ENCODE measurements at regions not wholly inside any gene's neighbourhood (a gene's known extent, or its start where the extent isn't known, plus 50 kb on each side); places are given as distances from the start of the nearest gene placed in this dataset.
"Not testable (repeated sequence)": the region's sequence is repeated elsewhere in the genome, so short reads cannot be mapped to it uniquely, and the experiment has no call there.

DNA sequence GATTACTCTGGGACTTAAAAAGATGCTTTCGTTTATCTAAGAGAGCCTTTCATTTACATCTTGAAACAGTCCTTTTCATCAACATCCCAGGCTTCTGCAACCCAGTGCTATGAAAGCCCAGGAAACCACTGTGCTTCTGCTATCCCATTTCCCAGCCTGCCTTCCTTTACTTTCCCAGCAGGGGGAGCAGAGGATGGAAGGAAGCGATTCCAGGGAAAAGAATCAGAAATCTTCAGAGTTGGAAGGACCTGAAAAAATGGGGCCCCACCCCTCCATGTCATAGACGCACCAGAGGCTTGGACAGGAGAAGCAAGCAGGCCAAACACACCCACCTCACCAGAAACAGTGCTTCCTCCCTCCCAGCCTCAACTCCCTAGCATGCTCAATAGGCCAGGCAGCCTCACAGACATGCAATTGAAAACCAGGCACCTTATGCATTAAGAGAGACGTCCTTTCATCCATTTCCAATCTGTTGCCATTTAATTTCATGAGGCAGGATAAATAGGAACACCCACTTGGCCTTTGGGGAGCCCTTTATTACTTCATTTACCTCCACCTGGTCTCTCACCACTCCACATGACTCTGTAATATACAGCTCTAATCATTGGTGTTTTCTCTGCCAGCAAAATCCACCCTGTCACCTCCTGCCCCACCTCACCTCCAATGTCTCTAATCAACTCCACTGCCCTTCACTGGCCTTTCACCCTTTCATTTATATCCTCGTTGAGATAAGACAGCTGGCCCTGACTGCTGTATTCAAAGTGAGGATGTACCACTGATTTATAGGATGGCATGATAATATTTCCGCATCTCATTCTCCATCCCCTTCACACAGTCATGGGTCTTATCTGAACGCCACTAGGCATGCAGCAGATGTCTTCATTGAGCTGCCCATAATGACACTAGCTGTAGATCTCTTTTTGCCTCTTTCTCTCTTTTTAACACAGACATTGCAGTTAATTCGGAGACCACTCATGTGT, 583.9 kb downstream of the NTRK3 start:
- DNase-seq: peak; percentile 51

- DNase-seq: no peak
These were observed 585.2 kb downstream of the NTRK3 start for GRCh38 chr15:87671289-87671688.

GRCh38 chr15:87669846-87670245, 586.7 kb downstream of the NTRK3 start:
- DNase-seq: no peak

DNA sequence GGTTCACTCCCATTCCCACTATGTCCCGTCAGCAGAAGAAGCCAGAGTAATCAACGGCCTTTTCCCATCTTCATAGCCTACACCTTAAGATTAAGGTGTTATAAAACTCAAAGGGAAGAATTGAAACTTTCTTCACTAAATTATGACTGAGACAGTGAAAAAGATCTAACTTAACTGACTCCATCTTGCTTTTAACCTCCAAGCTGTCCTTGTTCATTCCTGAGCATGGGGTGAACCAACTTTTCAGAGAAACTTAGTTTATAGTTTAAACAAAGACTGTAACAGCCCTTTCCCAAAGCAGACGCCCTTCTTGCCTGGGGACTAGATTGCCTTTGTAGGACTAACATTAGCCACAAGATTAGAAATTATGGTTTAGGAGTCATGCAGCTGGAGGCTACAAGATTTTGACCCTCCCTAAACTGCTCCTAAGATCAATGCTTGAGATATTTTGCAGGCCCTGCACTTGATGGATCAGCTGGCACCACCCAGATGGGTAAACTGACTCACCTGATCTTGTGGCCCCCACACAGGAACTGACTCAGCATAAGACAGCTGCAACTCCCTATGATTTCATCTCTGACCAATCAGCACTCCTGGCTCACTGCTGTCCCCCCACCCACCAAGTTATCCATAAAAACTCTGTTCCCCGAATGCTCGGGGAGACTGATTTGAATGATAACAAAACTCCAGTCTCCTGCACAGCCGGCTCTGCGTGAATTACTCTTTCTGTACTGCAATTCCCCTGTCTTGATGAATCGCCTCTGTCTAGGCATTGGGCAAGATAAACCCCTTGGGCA, 587.6 kb downstream of the NTRK3 start:
- peak; percentile 60 for DNase-seq

DNA sequence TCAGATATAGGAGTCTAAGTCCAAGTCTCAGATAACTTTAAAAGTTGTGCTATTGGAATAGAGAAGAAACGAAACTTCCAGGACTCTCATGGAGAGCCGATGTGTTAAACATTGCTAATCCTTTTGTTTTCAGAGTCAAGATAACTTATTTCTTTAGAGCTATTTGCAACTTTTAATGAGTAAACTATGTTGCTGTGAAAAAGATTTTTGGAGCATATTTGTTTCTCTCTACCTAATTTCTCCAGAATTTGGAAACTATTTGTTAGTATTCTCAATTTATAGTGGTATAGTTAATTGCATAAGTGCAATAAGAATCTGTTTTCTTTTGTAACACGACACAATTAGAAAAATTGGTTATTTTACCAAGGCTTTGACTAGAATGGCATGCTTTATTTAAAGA, 588.9 kb downstream of the NTRK3 start:
- no peak for DNase-seq

DNA sequence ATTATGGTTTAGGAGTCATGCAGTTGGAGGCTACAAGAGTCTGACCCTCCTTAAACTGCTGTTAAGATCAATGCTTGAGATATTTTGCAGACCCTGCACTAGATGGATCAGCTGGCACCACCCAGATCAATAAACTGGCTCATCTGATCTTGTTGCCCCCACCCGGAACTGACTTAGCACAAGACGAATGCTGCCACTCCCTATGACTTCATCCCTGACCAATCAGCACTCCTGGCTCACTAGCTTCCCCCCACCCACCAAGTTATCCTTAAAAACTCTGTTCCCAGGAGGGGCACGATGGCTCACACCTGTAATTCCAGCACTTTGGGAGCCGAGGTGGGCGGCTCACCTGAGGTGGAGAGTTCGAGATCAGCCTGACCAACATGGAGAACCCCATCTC, 594.0 kb downstream of the NTRK3 start:
- DNase-seq: no peak

GRCh38 chr15:87661454-87662355, 594.8 kb downstream of the NTRK3 start:
- peak; percentile 61 for DNase-seq

DNA sequence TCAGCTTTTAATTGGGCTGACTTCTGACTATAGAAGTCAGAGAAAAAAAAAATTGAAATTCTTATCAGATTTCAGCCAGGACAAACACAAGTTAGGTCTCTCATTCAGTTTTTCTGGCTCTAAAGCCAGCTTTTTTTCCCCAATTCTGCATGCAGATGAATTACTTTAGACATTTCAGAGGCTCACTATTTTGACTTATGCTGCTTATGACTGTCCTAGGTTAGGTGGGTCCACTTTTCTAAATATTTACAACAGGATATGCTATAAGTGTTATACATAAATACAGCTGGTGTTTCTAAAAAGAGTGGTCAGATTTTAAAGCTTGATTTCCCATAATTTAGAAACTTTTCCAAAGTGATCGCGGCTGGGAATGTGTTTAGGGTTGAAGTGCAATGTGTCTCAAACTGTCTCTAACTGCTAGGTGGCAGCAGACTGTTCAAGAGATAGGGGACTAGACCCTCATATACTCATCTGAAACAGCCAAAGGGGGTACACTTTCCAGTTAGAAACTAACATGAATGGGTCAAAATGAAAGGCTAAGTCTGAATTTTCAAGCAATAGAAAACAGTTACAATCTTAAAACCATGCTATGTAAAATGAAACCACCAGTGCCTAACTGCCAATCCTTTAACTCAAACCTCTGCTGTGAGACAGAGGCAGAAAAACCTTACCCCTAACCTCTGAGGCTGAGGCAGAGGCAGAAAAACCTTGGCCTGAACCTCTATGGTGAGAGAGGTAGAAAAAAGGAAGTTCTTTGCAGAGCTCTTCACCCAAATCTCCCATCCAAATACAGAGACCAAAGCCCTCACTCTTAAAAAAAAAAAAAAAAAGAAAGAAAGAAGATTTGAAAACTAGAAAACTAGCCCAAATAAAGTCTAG, 596.0 kb downstream of the NTRK3 start:
- no peak for DNase-seq

- peak; percentile 54 for DNase-seq
These were observed 600.2 kb downstream of the NTRK3 start for GRCh38 chr15:87656372-87656771.

GRCh38 chr15:87653646-87654045, 602.9 kb downstream of the NTRK3 start:
- no peak for DNase-seq

DNA sequence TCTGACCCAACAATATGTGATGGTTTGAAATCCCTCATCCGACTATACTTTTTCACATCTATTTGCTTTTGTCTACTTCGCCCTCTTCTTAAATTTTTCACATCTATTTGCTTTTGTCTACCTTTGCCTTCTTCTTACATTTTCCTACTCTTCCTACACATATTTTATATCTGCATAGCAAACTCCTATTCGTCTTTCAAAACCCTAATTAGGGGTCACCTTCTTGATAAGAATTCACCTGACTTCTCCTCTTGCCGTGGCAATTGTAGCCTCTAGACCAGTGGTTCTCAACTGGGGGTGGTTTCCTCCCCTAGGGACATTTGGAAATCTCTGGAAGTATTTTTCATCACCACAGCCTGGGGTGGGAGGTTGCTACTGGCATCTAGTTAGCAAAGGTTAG, 607.4 kb downstream of the NTRK3 start:
- DNase-seq: no peak

DNA sequence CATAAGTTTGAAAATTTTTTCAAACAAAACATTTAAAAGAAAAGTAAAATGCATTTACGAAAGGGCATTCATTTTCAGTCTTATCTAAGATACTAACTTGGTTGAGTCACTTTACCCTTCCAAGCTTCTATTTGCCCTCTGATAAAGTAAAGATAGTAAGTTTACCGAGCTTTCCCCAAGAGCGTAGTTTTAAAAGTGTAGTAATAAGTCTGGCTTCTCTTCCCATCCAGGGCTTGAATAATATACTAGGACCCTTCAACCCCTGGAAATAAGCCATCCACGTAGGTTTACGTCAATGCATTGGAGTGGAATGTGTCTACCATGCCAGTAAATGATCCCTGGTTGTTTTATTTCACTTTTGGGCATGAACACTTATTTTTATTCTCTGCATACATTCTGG, 608.3 kb downstream of the NTRK3 start:
- DNase-seq: peak; percentile 86

GRCh38 chr15:87645723-87646122, 610.8 kb downstream of the NTRK3 start:
- DNase-seq: no peak

- not testable (repeated sequence) for DNase-seq
These were observed 613.5 kb downstream of the NTRK3 start for GRCh38 chr15:87642997-87643396.

DNA sequence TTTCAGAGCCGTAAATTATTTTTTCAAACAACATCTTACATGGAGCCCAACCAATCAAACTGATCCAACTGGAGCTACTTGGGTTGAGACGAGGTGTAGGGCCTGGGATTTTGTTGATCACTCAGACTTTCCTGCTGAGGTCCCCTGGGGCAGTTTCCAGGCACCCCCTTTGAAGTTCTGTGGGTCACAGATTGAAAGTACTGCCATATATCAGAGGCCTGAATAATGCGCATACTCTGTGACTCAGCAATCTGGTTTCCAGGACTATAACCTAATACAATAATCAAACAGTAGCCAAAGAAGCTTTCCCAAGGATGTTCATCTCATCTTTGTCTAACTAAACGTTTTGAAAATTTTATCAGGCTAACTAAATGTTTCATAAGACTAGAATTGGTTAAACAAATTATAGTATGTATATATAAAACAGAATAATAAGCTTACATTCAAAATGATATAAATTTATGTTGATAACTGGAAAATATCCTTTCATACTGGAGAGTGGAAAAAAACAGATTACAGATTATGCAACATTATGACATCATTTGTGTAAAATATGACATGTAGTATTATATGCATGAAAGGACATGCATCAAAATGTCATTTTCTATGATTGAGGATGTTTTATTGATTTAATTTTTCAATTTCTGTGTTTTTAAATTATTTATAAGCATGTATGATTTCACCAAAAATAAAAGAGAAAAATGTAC, 617.1 kb downstream of the NTRK3 start:
- no peak for DNase-seq

DNA sequence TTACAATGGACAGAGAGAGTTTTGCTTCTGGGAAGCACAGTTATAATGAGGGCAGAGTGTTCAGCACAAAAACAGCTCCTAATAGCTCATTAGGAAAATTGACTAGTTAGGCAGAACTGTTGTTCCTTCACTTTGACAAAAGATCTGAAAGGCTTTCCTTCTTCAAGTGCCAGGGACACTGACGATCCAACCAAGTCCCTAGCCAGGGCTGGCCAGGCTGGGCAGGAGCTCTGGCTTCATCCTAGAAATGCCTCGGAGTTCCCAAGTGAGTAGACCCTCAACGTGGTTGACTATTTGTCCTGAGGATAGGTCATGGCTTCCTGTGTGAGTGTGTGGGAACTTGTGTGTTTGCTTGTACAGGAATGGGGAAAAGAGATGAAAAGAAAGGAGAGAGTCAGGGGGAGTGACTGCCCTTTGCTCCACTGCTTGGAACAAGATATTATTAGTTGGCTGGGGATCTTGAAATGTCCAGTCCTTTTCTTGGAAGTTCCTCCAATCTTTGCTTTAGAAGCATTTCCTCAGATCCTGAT, 617.9 kb downstream of the NTRK3 start:
- DNase-seq: no peak

DNA sequence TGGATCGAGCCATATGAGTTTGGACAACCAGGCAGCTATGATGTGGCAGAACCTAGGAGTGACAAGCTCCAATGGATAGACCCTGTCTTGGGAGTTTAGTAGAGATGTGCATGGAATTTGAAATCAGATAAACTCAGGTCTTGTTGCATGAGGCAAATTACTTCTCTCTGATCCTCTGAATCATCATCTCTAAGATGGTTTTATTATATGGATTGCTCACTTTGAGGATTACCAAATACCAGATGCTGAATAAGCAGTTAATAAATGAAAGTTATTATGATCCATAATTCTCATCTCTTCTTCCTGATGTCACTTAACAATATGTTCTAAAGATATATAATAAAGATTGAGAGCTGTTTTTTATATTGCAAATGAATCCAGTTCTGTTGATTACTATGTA, 622.2 kb downstream of the NTRK3 start:
- DNase-seq: no peak

DNA sequence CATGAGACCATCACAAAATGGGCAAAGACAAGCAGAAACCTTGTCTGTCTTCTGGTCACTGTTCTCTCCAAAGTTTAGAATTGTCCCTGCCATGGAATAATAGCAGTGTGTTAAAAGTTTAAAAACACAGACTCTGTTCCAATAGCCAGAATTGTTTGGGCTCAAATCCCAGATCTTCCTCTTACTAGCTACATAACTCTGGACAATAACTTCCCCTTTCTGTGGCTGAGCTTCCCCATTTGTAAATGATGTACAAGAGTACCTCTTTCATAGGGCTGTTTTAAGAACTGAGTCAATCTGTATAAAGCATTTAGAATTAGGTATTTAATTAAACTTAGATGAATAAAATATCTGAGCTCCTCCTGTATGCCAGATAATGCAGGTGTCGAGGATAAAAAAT, 623.0 kb downstream of the NTRK3 start:
- no peak for DNase-seq

- no peak for DNase-seq
These were observed 624.2 kb downstream of the NTRK3 start for GRCh38 chr15:87632364-87632763.

GRCh38 chr15:87631775-87632174, 624.8 kb downstream of the NTRK3 start:
- DNase-seq: no peak

- DNase-seq: no peak
These were observed 625.4 kb downstream of the NTRK3 start for GRCh38 chr15:87631093-87631492.

All from NCI-H226 (cell line).